H1 (cell line): ENCODE measurements at regions not wholly inside any gene's neighbourhood (a gene's known extent, or its start where the extent isn't known, plus 50 kb on each side); places are given as distances from the start of the nearest gene placed in this dataset.
A peak's percentile ranks its signal among the peaks of the same experiment; 100 is the strongest.

Experiments used
- CTCF ChIA-PET: fragments of 300-600 bp; sonication (Branson Sonifier 250); formaldehyde crosslinking; loops from one replicate; lab custom pipeline; 2021; ENCODE audit not compliant: partially characterized antibody; lab: Charles Lee
- POLR2A ChIA-PET: fragments of 300-600 bp; sonication (Branson Sonifier 250); formaldehyde crosslinking; loops from one replicate; lab custom pipeline; 2021; ENCODE audit warnings: inconsistent platforms; ENCODE audit not compliant: partially characterized antibody; lab: Charles Lee
- DNase-seq, 2 experiments: peaks; one replicate each; pipeline versions ENCODE4 v3.0.0 to v3.0.0-alpha.2; 2010 to 2022; ENCODE audit warnings: low spot score in 2 of 2, low read depth in 1 of 2, mixed read lengths in 1 of 2
- FAIRE-seq: peaks from 2 replicates; lab custom pipeline; 2011; peaks lifted over from hg19 to GRCh38; lab: Jason Lieb, UNC
- H2AFZ ChIP-seq: 2 replicates; pipeline ENCODE4 v1.8.1; 2012; ENCODE audit warnings: low read length, inconsistent platforms
- H2AK5ac ChIP-seq: 2 replicates; pipeline ENCODE4 v1.6.1; 2013; ENCODE audit warnings: low read depth, low read length
- H2BK120ac ChIP-seq: replicated peaks from 2 replicates; pipeline ENCODE3; 2013; ENCODE audit warnings: low read depth, low read length, inconsistent platforms
- H2BK12ac ChIP-seq: 2 replicates; pipeline ENCODE4 v1.6.1; 2013; ENCODE audit warnings: low read depth, low read length
- H2BK15ac ChIP-seq: 2 replicates; pipeline ENCODE4 v1.6.1; 2013; ENCODE audit warnings: low read length
- H2BK20ac ChIP-seq: 2 replicates; pipeline ENCODE4 v1.6.1; 2013; ENCODE audit warnings: low read length
- H2BK5ac ChIP-seq: 2 replicates; pipeline ENCODE4 v1.6.1; 2013; ENCODE audit warnings: low read depth, low read length
- H3K14ac ChIP-seq: 2 replicates; pipeline ENCODE4 v1.6.1; 2013; ENCODE audit warnings: inconsistent platforms; ENCODE audit not compliant: insufficient read length
- H3K18ac ChIP-seq: 2 replicates; pipeline ENCODE4 v1.6.1; 2013; ENCODE audit warnings: low read length; ENCODE audit errors: extremely low read depth
- H3K23ac ChIP-seq: 2 replicates; pipeline ENCODE4 v1.6.1; 2013; ENCODE audit warnings: inconsistent platforms; ENCODE audit not compliant: insufficient read length
- H3K23me2 ChIP-seq: 2 replicates; pipeline ENCODE4 v1.6.1; 2013; ENCODE audit warnings: low read depth, low read length
- H3K27ac ChIP-seq: 2 replicates; pipeline ENCODE4 v1.6.1; 2011; ENCODE audit warnings: low read depth, low read length, inconsistent platforms
- H3K27me3 ChIP-seq, 4 experiments: replicated peaks in 1 of 4; 1 replicate in 1 of 4; 2 replicates in 3 of 4; pipeline versions ENCODE4 v1.6.1 to v1.8.1; 2011 to 2013; ENCODE audit warnings: low read length in 3 of 4, mild to moderate bottlenecking in 3 of 4, inconsistent platforms in 2 of 4, mixed read lengths in 2 of 4, moderate library complexity in 1 of 4; ENCODE audit not compliant: control insufficient read depth in 3 of 4, insufficient read depth in 3 of 4; ENCODE audit errors: extremely low read depth in 1 of 4
- H3K36me3 ChIP-seq, 4 experiments: 2 replicates each; pipeline versions ENCODE4 v1.6.1 to v1.8.1; 2011 to 2013; ENCODE audit warnings: mild to moderate bottlenecking in 4 of 4, low read length in 3 of 4, moderate library complexity in 2 of 4, control low read depth in 1 of 4, inconsistent platforms in 1 of 4; ENCODE audit not compliant: insufficient read depth in 4 of 4, control insufficient read depth in 2 of 4
- H3K4ac ChIP-seq: replicated peaks from 2 replicates; pipeline ENCODE3; 2013; ENCODE audit warnings: low read length, low read depth, mixed read lengths, inconsistent platforms; ENCODE audit not compliant: insufficient read length
- H3K4me1 ChIP-seq, 4 experiments: replicated peaks in 1 of 4; 1 replicate in 1 of 4; 2 replicates in 3 of 4; pipeline versions ENCODE4 v1.6.1 to v1.8.1; 2011 to 2013; ENCODE audit warnings: low read length in 3 of 4, inconsistent platforms in 2 of 4, mixed read lengths in 1 of 4; ENCODE audit not compliant: insufficient read depth in 4 of 4, control insufficient read depth in 3 of 4
- H3K4me2 ChIP-seq, 2 experiments: 2 replicates each; pipeline versions ENCODE4 v1.6.1 to v1.8.1; 2011 to 2013; ENCODE audit warnings: low read depth in 2 of 2, low read length in 2 of 2, control low read depth in 1 of 2, inconsistent platforms in 1 of 2, mild to moderate bottlenecking in 1 of 2; ENCODE audit not compliant: insufficient read depth in 1 of 2
- H3K4me3 ChIP-seq, 4 experiments: fragments of 200-600, 300-600 bp in 1 of 4; sonication (generic), shearing (Covaris generic), sonication (Bioruptor Twin) in 1 of 4; 2 replicates each; pipeline versions ENCODE4 v1.5.1 to v1.8.1; 2011 to 2016; ENCODE audit warnings: low read length in 4 of 4, low read depth in 3 of 4, control low read depth in 2 of 4, inconsistent platforms in 2 of 4, mild to moderate bottlenecking in 2 of 4, mixed read lengths in 1 of 4, moderate library complexity in 1 of 4; ENCODE audit not compliant: insufficient read depth in 2 of 4; ENCODE audit errors: extremely low read depth in 1 of 4
- H3K56ac ChIP-seq: replicated peaks from 2 replicates; pipeline ENCODE3; 2013; ENCODE audit warnings: low read depth, mild to moderate bottlenecking, mixed read lengths, low read length, inconsistent platforms; ENCODE audit not compliant: insufficient read length
- H3K79me1 ChIP-seq: 2 replicates; pipeline ENCODE4 v1.6.1; 2013; ENCODE audit warnings: low read depth, low read length, control low read depth
- H3K79me2 ChIP-seq, 2 experiments: 2 replicates each; pipeline versions ENCODE4 v1.6.1 to v1.8.1; 2012 to 2013; ENCODE audit warnings: low read length in 2 of 2, mild to moderate bottlenecking in 2 of 2, inconsistent platforms in 1 of 2; ENCODE audit not compliant: insufficient read depth in 2 of 2, control insufficient read depth in 1 of 2
- H3K9ac ChIP-seq, 4 experiments: replicated peaks in 1 of 4; 1 replicate in 1 of 4; 2 replicates in 3 of 4; pipeline versions ENCODE4 v1.6.1 to v1.8.1; 2011 to 2013; ENCODE audit warnings: low read depth in 3 of 4, low read length in 3 of 4, control low read depth in 2 of 4, mild to moderate bottlenecking in 2 of 4, moderate library complexity in 2 of 4, inconsistent platforms in 1 of 4; ENCODE audit errors: extremely low read depth in 1 of 4
- H3K9me3 ChIP-seq, 2 experiments: 2 replicates each; pipeline versions ENCODE4 v1.6.1 to v1.8.1; 2012 to 2013; ENCODE audit warnings: mild to moderate bottlenecking in 2 of 2, moderate library complexity in 2 of 2, control low read depth in 1 of 2, inconsistent platforms in 1 of 2, low read depth in 1 of 2, low read length in 1 of 2, mixed read lengths in 1 of 2; ENCODE audit not compliant: insufficient read depth in 2 of 2
- H4K20me1 ChIP-seq, 2 experiments: replicated peaks in 1 of 2; 2 replicates each; pipeline versions ENCODE3 to v1.8.1; 2011 to 2013; ENCODE audit warnings: inconsistent platforms in 2 of 2, low read length in 2 of 2, mild to moderate bottlenecking in 1 of 2; ENCODE audit not compliant: insufficient read depth in 2 of 2, control insufficient read depth in 1 of 2
- H4K5ac ChIP-seq: 2 replicates; pipeline ENCODE4 v1.6.1; 2013; ENCODE audit warnings: low read length, low read depth, mixed read lengths, inconsistent platforms; ENCODE audit not compliant: insufficient read length
- H4K8ac ChIP-seq: 2 replicates; pipeline ENCODE4 v1.8.0; 2013; ENCODE audit warnings: mild to moderate bottlenecking, moderate library complexity, low read length, inconsistent platforms; ENCODE audit not compliant: insufficient read depth; ENCODE audit errors: extremely low read depth
- H4K91ac ChIP-seq: replicated peaks from 2 replicates; pipeline ENCODE3; 2013; ENCODE audit warnings: low read length, mixed read lengths, inconsistent platforms; ENCODE audit not compliant: insufficient read length
- ATF2 ChIP-seq: IDR thresholded peaks from 2 replicates; pipeline ENCODE4 v1.6.1; 2012; ENCODE audit warnings: low read length, inconsistent platforms
- CEBPB ChIP-seq: IDR thresholded peaks from 2 replicates; pipeline ENCODE4 v1.6.1; 2012; ENCODE audit warnings: low read depth, low read length
- CHD1 ChIP-seq: IDR thresholded peaks from 2 replicates; pipeline ENCODE4 v1.6.1; 2012; ENCODE audit warnings: low read depth, low read length, improper control_type of control experiment
- HDAC2 ChIP-seq, 2 experiments: fragments of 300-600 bp in 1 of 2; sonication (generic) in 1 of 2; IDR thresholded peaks; 2 replicates each; pipeline ENCODE4 v1.6.1; 2011 to 2012; ENCODE audit warnings: low read depth in 2 of 2, low read length in 2 of 2, mild to moderate bottlenecking in 2 of 2, moderate library complexity in 2 of 2, borderline replicate concordance in 1 of 2, inconsistent platforms in 1 of 2
- JUND ChIP-seq: IDR thresholded peaks from 2 replicates; pipeline ENCODE4 v1.6.1; 2011; ENCODE audit warnings: mild to moderate bottlenecking, improper control_type of control experiment, low read length
- WGBS, 2 experiments: shearing (Covaris generic) in 1 of 2; methylation state at CpG; one replicate each; pipeline versions ENCODE4 v1.1.6 to v1.1.7; 2013 to 2015; ENCODE audit warnings: low lambda C conversion rate in 2 of 2, mixed read lengths in 2 of 2, inconsistent platforms in 1 of 2, low coverage in 1 of 2, missing lambda C conversion rate in 1 of 2; ENCODE audit not compliant: insufficient replicate concordance in 2 of 2, insufficient coverage in 1 of 2, insufficient read length in 1 of 2; ENCODE audit errors: extremely low coverage in 1 of 2, missing lambda C conversion rate in 1 of 2; 5-methylcytosine and 5-hydroxymethylcytosine counted together

GRCh38 chr6:76326871-76327270 is 254.4 kb upstream of the IMPG1 start:
- H3K36me3 ChIP-seq, result no peaks in the 10 kb centered on the region; a peak in 2 of 8 replicates
- WGBS, 2 experiments, result 56% methylated on average over 5 of the region's 5 CpGs; no CpG with 5 or more reads in 1 of the 2 experiments
- FAIRE-seq, result no peak
- H3K9me3 ChIP-seq, result peaks cover 3% of the 10 kb centered on the region in 2 experiments; a peak in 2 of 4 replicates
- no peaks in the 10 kb centered on the region for H3K27me3 ChIP-seq
- TF ChIP-seq CHD1 (no peak), CEBPB (no peak), HDAC2 (IDR thresholded peaks at IDR 0.05; ENCODE audit: borderline replicate concordance in 1 of 2, low read depth in 2 of 2, low read length in 2 of 2) (no peak), JUND (no peak), ATF2 (no peak)
- TF ChIP-seq, all 59 proteins: peak for 0
- no peak overlapping the region for H3K4me3 ChIP-seq
- no peak overlapping the region for H3K18ac ChIP-seq
- H4K5ac ChIP-seq, result no peak overlapping the region
- H4K91ac ChIP-seq, result no peak overlapping the region
- no peak overlapping the region for H2BK12ac ChIP-seq
- H3K56ac ChIP-seq, result no peak overlapping the region
- peaks cover 0 to 4% (median 0%) of the 10 kb centered on the region in 4 experiments; a peak in 1 of 7 replicates for H3K4me1 ChIP-seq
- no peaks in the 10 kb centered on the region for H4K20me1 ChIP-seq
- H3K14ac ChIP-seq, result no peak overlapping the region
- H2AK5ac ChIP-seq, result no peak overlapping the region
- H2BK5ac ChIP-seq, result no peak overlapping the region
- ChIA-PET POLR2A (no interaction called here), CTCF (interaction anchor here (1.2 kb wide), 2 partner anchors 24 to 51 kb away, joined by 4 read pairs; no protein-coding TSS in a partner anchor)
- peak overlapping the region in 1 of 2 experiments; percentile 24; a peak in 1 of 4 replicates for H3K4me2 ChIP-seq
- DNase-seq, result peak in 1 of 2 experiments; percentile 5
- no peak overlapping the region for H2BK20ac ChIP-seq
- no peak overlapping the region for H2AFZ ChIP-seq
- no peak overlapping the region for H3K9ac ChIP-seq
- no peak overlapping the region for H4K8ac ChIP-seq
- H3K4ac ChIP-seq, result no peak overlapping the region
- no peaks in the 10 kb centered on the region for H3K23me2 ChIP-seq
- no peaks in the 10 kb centered on the region for H3K79me2 ChIP-seq
- no peak overlapping the region for H2BK15ac ChIP-seq
- H3K23ac ChIP-seq, result no peak overlapping the region
- no peaks in the 10 kb centered on the region for H3K79me1 ChIP-seq
- H2BK120ac ChIP-seq, result no peak overlapping the region
- H3K27ac ChIP-seq, result no peak overlapping the region
